Loucy (cell line): ENCODE measurements at regions not wholly inside any gene's neighbourhood (a gene's known extent, or its start where the extent isn't known, plus 50 kb on each side); places are given as distances from the start of the nearest gene placed in this dataset.
"Not testable (repeated sequence)": the region's sequence is repeated elsewhere in the genome, so short reads cannot be mapped to it uniquely, and the experiment has no call there.

Source experiments
- H2AFZ ChIP-seq: fragments of 200-600 bp; sonication (generic); 2 replicates; pipeline ENCODE4 v1.6.0; 2016; ENCODE audit warnings: antibody characterized with exemption, mild to moderate bottlenecking, low read length, moderate library complexity
- H3F3A ChIP-seq: fragments of 200-600 bp; 2 replicates; pipeline ENCODE4 v1.6.0; 2016; ENCODE audit warnings: antibody characterized with exemption, low read depth, mild to moderate bottlenecking
- H3K27me3 ChIP-seq: fragments of 200-600 bp; sonication (generic); 2 replicates; pipeline ENCODE4 v1.6.1; 2014; ENCODE audit warnings: low read length, mild to moderate bottlenecking; ENCODE audit not compliant: insufficient read depth, poor library complexity, severe bottlenecking
- H3K36me3 ChIP-seq: fragments of 200-600 bp; sonication (generic); 2 replicates; pipeline ENCODE4 v1.6.1; 2016; ENCODE audit warnings: low read length; ENCODE audit not compliant: insufficient read depth
- H3K4me1 ChIP-seq: fragments of 200-600 bp; sonication (generic); 2 replicates; pipeline ENCODE4 v1.5.1; 2014; ENCODE audit warnings: low read length, mild to moderate bottlenecking; ENCODE audit not compliant: insufficient read depth, poor library complexity, severe bottlenecking
- H3K4me2 ChIP-seq: fragments of 200-600 bp; sonication (generic); 2 replicates; pipeline ENCODE4 v1.6.0; 2014; ENCODE audit warnings: antibody characterized with exemption, low read length, low read depth, mild to moderate bottlenecking; ENCODE audit not compliant: poor library complexity, severe bottlenecking
- H3K4me3 ChIP-seq: fragments of 200-600 bp; sonication (generic); 2 replicates; pipeline ENCODE4 v1.5.1; 2014; ENCODE audit warnings: low read length, mild to moderate bottlenecking, mixed read lengths; ENCODE audit not compliant: poor library complexity, severe bottlenecking
- H3K79me2 ChIP-seq: fragments of 200-600 bp; sonication (generic); 2 replicates; pipeline ENCODE4 v1.6.1; 2014; ENCODE audit warnings: low read length; ENCODE audit not compliant: insufficient read depth
- H3K9ac ChIP-seq: fragments of 200-600 bp; sonication (generic); 2 replicates; pipeline ENCODE4 v1.6.0; 2014; ENCODE audit warnings: mild to moderate bottlenecking, low read depth, low read length, moderate library complexity; ENCODE audit not compliant: poor library complexity, severe bottlenecking
- H3K9me2 ChIP-seq: fragments of 200-600 bp; sonication (generic); replicated peaks from 2 replicates; pipeline ENCODE4 v1.6.1; 2016; ENCODE audit warnings: low read depth, low read length, mixed read lengths
- H3K9me3 ChIP-seq: fragments of 200-600 bp; sonication (generic); 2 replicates; pipeline ENCODE4 v1.6.1; 2014; ENCODE audit warnings: mild to moderate bottlenecking, antibody characterized with exemption, low read length, low read depth; ENCODE audit not compliant: insufficient read depth
- H4K20me1 ChIP-seq: fragments of 200-600 bp; sonication (generic); 2 replicates; pipeline ENCODE4 v1.6.0; 2014; ENCODE audit warnings: antibody characterized with exemption, low read length, mild to moderate bottlenecking; ENCODE audit not compliant: insufficient read depth, poor library complexity, severe bottlenecking
- CTCF ChIP-seq: fragments of 200-600 bp; sonication (generic); conservative IDR thresholded peaks from 2 replicates; pipeline ENCODE4 v1.5.1; 2014; ENCODE audit warnings: mild to moderate bottlenecking, antibody characterized with exemption, low read length
- EZH2phosphoT487 ChIP-seq: fragments of 200-600 bp; IDR thresholded peaks from 2 replicates; pipeline ENCODE4 v1.6.1; 2018; ENCODE audit warnings: antibody characterized with exemption, mild to moderate bottlenecking, moderate library complexity, borderline replicate concordance

GRCh38 chr5:118518720-118519119 is 469.6 kb downstream of the DTWD2 start:
- no peaks in the 10 kb centered on the region for H3K27me3 ChIP-seq
- no peaks in the 10 kb centered on the region for H3K79me2 ChIP-seq
- H3K9me2 ChIP-seq, result no peaks in the 10 kb centered on the region
- no peaks in the 10 kb centered on the region for H3K36me3 ChIP-seq
- no peaks in the 10 kb centered on the region for H3K9me3 ChIP-seq
- no peak overlapping the region for H3K4me2 ChIP-seq
- no peak overlapping the region for H3K4me3 ChIP-seq
- no peak overlapping the region for H3K9ac ChIP-seq
- H2AFZ ChIP-seq, result no peak overlapping the region
- H4K20me1 ChIP-seq, result no peaks in the 10 kb centered on the region
- TF ChIP-seq EZH2phosphoT487 (no peak), CTCF (no peak)
- no peaks in the 10 kb centered on the region for H3K4me1 ChIP-seq
- H3F3A ChIP-seq, result no peaks in the 10 kb centered on the region

- no peaks in the 10 kb centered on the region for H3K79me2 ChIP-seq
- H3K9ac ChIP-seq, result no peak overlapping the region
- no peaks in the 10 kb centered on the region for H3K36me3 ChIP-seq
- TF ChIP-seq EZH2phosphoT487, result no peak
- TF ChIP-seq CTCF, result no peak
- H3K4me2 ChIP-seq, result no peak overlapping the region
- no peak overlapping the region for H2AFZ ChIP-seq
- no peaks in the 10 kb centered on the region for H3K27me3 ChIP-seq
- no peaks in the 10 kb centered on the region for H3F3A ChIP-seq
- no peak overlapping the region for H3K4me3 ChIP-seq
- H3K9me3 ChIP-seq, result no peaks in the 10 kb centered on the region
- no peaks in the 10 kb centered on the region for H4K20me1 ChIP-seq
- no peaks in the 10 kb centered on the region for H3K9me2 ChIP-seq
- no peaks in the 10 kb centered on the region for H3K4me1 ChIP-seq
These were observed 476.5 kb downstream of the DTWD2 start for GRCh38 chr5:118511846-118512245.

- H3K9me2 ChIP-seq, result no peaks in the 10 kb centered on the region
- H3K9ac ChIP-seq, result no peak overlapping the region
- H4K20me1 ChIP-seq, result no peaks in the 10 kb centered on the region
- H3K79me2 ChIP-seq, result no peaks in the 10 kb centered on the region
- no peak overlapping the region for H3K4me2 ChIP-seq
- H3F3A ChIP-seq, result no peaks in the 10 kb centered on the region
- no peaks in the 10 kb centered on the region for H3K27me3 ChIP-seq
- H3K4me1 ChIP-seq, result no peaks in the 10 kb centered on the region
- no peaks in the 10 kb centered on the region for H3K36me3 ChIP-seq
- H3K4me3 ChIP-seq, result no peak overlapping the region
- no peak overlapping the region for H2AFZ ChIP-seq
- no peaks in the 10 kb centered on the region for H3K9me3 ChIP-seq
- no peak for TF ChIP-seq CTCF
- TF ChIP-seq EZH2phosphoT487, result no peak
These were observed 482.0 kb downstream of the DTWD2 start for GRCh38 chr5:118506217-118506852.

DNA sequence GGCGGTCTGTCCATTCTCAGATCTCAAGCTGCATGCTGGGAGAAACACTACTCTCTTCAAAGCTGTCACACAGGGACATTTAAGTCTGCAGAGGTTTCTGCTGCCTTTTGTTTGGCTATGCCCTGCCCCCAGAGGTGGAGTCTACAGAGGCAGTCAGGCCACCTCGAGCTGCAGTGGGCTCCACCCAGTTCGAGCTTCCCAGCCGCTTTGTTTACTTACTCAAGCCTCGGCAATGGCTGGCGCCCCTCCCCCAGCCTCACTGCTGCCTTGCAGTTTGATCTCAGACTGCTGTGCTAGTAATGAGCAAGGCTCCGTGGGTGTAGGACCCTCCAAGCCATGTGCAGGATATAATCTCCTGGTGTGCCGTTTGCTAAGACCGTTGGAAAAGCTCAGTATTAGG is 486.1 kb downstream of the DTWD2 start:
- not testable (repeated sequence) for H3F3A ChIP-seq, H4K20me1 ChIP-seq, H2AFZ ChIP-seq, H3K4me1 ChIP-seq, H3K9me2 ChIP-seq, H3K9ac ChIP-seq, H3K9me3 ChIP-seq, H3K4me3 ChIP-seq, H3K27me3 ChIP-seq, H3K79me2 ChIP-seq, H3K36me3 ChIP-seq, H3K4me2 ChIP-seq
